ENCODE measurements at regions not wholly inside any gene's neighbourhood (a gene's known extent, or its start where the extent isn't known, plus 50 kb on each side); places are given as distances from the start of the nearest gene placed in this dataset.

DNA sequence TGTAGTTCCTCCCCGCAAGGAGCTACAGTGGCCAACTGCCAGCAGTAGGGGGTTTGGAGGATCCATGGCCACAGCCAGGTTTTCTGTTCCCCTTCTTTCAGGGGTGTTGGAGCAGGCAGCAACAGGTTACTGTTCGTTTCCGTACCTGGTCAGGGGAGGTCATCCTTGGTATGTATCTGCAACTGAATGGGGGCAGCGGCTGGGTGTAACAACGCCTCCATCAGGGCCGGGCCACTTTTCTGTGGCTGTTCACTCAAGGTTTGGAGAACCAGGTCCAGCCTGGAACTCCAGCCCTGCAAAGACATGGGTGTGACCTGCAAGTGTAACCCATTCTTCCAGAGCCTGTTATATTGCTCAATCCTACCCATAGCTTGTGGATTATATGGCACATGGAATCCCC, 732.3 kb upstream of the MIR17HG start:
- Mint-ChIP-seq H3K36me3 (ENCODE audit: low read depth) (no peaks in the 10 kb centered on the region), H3K4me1 (no peaks in the 10 kb centered on the region), H3K27me3 (no peaks in the 10 kb centered on the region), H3K9me3 (peaks cover 22% of the 10 kb centered on the region), H3K27ac (no peak overlapping the region), H3K4me3 (no peak overlapping the region)
- ChIA-PET POLR2A (no interaction called here), CTCF (no interaction called here)
- no peak for DNase-seq

DNA sequence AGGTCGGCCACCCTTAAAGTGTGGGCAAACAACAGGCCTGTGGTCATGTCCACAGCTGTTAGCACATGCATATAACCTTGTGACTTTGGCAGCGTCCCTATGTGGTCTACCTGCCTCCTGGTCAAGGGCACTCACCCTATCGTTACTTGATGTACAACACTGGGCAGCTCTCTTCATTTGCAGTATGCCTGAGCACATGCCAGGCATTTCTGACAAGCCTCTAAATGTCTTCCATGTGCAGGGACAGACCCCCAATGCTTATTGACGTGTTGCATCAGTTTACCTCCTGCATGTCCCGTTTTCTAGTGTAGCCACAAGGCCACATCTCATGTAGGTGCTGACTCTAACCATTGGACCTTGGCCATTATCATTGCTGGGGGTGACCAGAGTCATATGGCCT, 731.7 kb upstream of the MIR17HG start:
- ChIA-PET CTCF (no interaction called here), POLR2A (no interaction called here)
- Mint-ChIP-seq H3K4me3 (no peak overlapping the region), H3K27me3 (no peaks in the 10 kb centered on the region), H3K27ac (no peak overlapping the region), H3K9me3 (peaks cover 22% of the 10 kb centered on the region), H3K36me3 (ENCODE audit: low read depth) (no peaks in the 10 kb centered on the region), H3K4me1 (no peaks in the 10 kb centered on the region)
- DNase-seq: no peak

DNA sequence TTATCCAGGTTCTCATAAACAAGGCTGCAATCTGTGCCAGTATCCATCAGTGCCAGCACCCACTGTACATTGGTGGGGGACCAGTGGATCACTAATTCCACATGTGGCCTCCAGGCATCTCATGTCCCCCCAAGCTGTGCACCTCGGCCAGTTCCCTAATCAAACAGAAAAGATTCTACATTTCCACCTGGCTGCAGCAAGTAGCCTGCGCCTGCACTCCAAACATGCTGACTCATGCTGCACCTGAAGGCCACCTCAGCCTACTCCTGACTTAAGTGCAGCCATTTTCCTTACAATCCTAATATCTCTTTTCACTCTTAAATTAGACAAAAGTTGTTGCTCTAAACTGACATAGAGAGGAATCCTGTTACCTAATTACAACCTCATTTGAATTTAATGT, 729.4 kb upstream of the MIR17HG start:
- ChIA-PET CTCF (no interaction called here), POLR2A (no interaction called here)
- DNase-seq: no peak
- Mint-ChIP-seq H3K9me3 (peaks cover 19% of the 10 kb centered on the region), H3K4me1 (no peaks in the 10 kb centered on the region), H3K27me3 (no peaks in the 10 kb centered on the region), H3K4me3 (no peak overlapping the region), H3K27ac (no peak overlapping the region), H3K36me3 (ENCODE audit: low read depth) (no peaks in the 10 kb centered on the region)

DNA sequence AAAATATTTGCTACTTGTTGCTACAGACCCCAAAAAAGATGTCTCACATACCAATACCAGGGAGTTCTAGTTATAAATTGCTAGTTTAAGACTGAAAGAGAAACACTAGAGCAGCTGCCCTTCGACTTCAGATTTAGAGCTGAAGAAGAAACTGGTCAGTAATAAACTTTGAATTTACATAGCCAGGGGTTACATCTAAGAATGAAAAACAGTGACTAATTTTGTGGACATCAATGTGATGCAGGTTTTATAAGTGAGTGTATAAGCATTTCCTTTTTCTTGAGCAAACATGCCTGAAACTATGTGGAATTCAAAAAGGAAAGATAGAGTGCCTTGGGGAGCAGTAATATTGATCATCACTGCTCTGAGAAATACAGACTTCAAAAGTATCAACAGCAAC, 724.9 kb upstream of the MIR17HG start:
- no peak overlapping the region for H3K27ac Mint-ChIP-seq
- no peaks in the 10 kb centered on the region for H3K4me1 Mint-ChIP-seq
- no peaks in the 10 kb centered on the region for H3K27me3 Mint-ChIP-seq
- no peaks in the 10 kb centered on the region for H3K36me3 Mint-ChIP-seq (ENCODE audit: low read depth)
- H3K4me3 Mint-ChIP-seq: no peak overlapping the region
- ChIA-PET CTCF (no interaction called here), POLR2A (no interaction called here)
- peaks cover 9% of the 10 kb centered on the region for H3K9me3 Mint-ChIP-seq
- no peak for DNase-seq

DNA sequence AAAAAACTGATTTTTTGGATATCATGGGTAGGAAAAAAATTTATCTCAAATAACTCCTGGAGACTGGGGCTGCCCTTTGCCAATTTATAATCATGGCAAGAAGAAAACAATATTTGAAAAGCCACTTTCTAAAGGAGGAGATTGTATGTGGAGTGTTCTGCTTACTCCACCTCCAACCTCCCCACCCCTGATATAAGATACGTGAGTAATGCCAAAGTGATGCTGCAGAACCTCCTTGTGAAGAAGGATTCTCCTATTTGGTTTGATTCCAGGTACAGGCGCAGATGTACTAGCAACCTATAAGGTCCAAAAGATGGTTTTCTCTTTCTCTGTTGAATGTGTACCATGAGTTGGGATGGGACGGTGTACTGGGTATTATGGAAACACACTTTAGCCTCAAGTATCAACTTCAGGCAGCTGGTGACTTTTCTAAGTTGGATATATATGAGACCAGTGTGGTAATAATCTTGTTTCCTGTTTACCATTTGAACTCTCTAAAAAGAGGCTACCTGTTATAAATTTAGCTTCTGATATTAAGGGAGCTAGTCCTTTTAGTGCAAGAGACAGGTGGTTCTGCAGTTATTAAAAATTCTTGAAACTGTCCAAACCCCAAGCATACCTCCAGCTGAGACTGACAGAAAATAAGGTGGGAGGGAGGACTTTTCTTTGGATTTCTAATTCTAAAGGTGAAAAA, 724.0 kb upstream of the MIR17HG start:
- Mint-ChIP-seq H3K36me3 (ENCODE audit: low read depth) (no peaks in the 10 kb centered on the region), H3K27ac (no peak overlapping the region), H3K9me3 (peaks cover 1% of the 10 kb centered on the region), H3K27me3 (no peaks in the 10 kb centered on the region), H3K4me1 (no peaks in the 10 kb centered on the region), H3K4me3 (no peak overlapping the region)
- CTCF ChIA-PET: no interaction called here
- no peak for DNase-seq
- POLR2A ChIA-PET: no interaction called here

DNA sequence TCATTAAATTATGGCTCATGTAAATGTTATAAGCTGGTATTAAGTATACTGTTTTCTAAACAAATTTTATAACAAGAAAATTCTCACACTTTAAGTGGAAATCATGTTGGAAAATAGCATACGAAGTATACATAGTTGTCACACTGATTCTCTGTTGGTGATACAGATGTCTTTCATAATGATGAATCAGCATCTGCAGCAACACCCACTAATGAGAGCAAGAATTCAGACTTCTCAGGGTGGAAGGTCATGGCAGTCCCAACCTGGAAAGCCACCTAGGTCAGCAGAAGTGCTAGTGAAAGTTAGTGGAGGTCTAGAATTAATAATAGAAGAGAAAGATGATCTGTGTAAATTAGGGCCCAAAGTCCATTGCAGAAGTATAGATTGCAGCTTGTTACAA, 719.7 kb upstream of the MIR17HG start:
- no peak for DNase-seq
- no peaks in the 10 kb centered on the region for H3K9me3 Mint-ChIP-seq
- no peak overlapping the region for H3K4me3 Mint-ChIP-seq
- ChIA-PET POLR2A (no interaction called here), CTCF (no interaction called here)
- H3K36me3 Mint-ChIP-seq (ENCODE audit: low read depth): no peaks in the 10 kb centered on the region
- H3K27ac Mint-ChIP-seq: no peak overlapping the region
- H3K4me1 Mint-ChIP-seq: no peaks in the 10 kb centered on the region
- H3K27me3 Mint-ChIP-seq: no peaks in the 10 kb centered on the region

DNA sequence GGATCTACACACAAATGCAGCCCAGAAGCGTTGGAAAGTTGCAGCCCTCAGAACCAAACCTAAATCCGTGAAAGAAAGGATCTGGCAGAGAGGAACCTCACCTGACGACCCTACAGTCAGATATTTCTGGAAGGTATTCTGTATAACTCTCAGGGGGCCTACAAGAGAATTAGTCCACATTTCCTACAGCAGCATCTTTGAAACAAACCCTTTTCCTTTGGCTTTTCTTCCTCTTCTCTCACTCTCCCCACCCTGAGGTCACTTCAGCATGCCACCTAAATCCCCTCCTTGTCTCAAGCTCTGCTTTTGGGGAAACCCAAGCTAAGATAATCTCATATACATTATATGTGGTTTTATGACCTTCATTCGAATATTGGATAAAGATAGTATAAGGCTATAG, 719.0 kb upstream of the MIR17HG start:
- DNase-seq: no peak
- Mint-ChIP-seq H3K27me3 (no peaks in the 10 kb centered on the region), H3K27ac (no peak overlapping the region), H3K36me3 (ENCODE audit: low read depth) (no peaks in the 10 kb centered on the region), H3K4me3 (no peak overlapping the region), H3K4me1 (no peaks in the 10 kb centered on the region), H3K9me3 (no peaks in the 10 kb centered on the region)
- ChIA-PET POLR2A (no interaction called here), CTCF (no interaction called here)

DNA sequence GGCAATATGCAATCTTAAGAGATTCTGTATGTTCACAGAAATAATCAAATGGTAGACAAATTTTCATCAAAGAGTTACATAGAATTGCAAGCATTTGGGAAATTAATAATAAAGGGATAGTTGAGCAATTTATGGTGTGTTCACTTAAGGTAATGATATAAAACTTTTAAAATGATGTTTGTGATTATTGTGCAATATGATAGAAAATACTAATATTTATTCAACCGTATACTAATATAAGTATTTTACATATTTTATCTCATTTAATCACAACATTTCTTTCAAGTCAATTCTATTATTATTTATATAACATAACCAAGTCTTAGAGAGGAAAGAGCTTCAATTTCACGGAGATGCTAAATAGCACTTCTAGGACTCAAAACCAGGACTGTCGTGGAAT, 716.8 kb upstream of the MIR17HG start:
- Mint-ChIP-seq H3K36me3 (ENCODE audit: low read depth) (no peaks in the 10 kb centered on the region), H3K4me1 (no peaks in the 10 kb centered on the region), H3K27me3 (no peaks in the 10 kb centered on the region), H3K27ac (no peak overlapping the region), H3K4me3 (no peak overlapping the region), H3K9me3 (no peaks in the 10 kb centered on the region)
- no peak for DNase-seq
- POLR2A ChIA-PET: no interaction called here
- CTCF ChIA-PET: no interaction called here

DNA sequence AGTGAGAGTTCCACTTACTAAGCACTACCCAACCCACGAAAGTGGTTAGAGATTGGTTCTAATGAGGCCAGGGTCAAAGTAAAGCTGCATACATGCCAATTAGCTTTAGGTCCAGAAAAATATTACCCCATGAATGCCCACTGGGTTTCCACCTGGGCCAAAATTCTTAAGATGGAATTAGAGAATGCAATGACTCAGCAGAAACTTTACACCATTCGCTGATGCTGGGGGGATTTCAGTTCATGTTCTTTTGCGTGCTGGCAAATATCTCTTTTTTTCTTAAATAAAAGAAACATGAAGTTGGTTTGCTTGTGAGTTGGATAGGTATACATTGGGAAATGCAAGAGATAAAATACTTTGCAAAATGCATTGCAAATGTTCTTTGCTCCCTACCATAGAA, 715.3 kb upstream of the MIR17HG start:
- H3K27me3 Mint-ChIP-seq: no peaks in the 10 kb centered on the region
- ChIA-PET CTCF (no interaction called here), POLR2A (no interaction called here)
- no peak for DNase-seq
- H3K4me3 Mint-ChIP-seq: no peak overlapping the region
- no peaks in the 10 kb centered on the region for H3K36me3 Mint-ChIP-seq (ENCODE audit: low read depth)
- peaks cover 2% of the 10 kb centered on the region for H3K9me3 Mint-ChIP-seq
- no peaks in the 10 kb centered on the region for H3K4me1 Mint-ChIP-seq
- no peak overlapping the region for H3K27ac Mint-ChIP-seq

DNA sequence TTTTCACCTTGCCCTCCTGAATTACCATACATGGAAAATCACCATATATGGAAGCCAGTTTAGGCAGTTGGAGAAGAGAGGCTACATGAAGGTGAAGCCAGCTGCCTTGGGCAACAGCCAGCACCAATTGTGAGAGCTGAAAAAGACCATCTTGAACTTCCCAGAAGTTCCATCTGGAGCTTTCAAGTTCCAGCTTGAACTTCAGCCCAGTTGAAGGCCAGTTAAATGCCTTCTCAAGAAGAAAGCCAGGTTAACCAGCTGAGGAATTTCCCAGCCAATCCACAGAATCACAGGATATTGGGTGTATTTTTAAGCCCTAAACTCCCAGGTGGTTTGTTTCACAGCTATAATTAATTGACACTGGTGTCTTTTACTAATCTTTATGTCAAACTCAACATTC, 713.6 kb upstream of the MIR17HG start:
- DNase-seq: no peak
- H3K27me3 Mint-ChIP-seq: no peaks in the 10 kb centered on the region
- no peaks in the 10 kb centered on the region for H3K4me1 Mint-ChIP-seq
- H3K27ac Mint-ChIP-seq: no peak overlapping the region
- no peaks in the 10 kb centered on the region for H3K36me3 Mint-ChIP-seq (ENCODE audit: low read depth)
- ChIA-PET CTCF (no interaction called here), POLR2A (no interaction called here)
- peaks cover 5% of the 10 kb centered on the region for H3K9me3 Mint-ChIP-seq
- H3K4me3 Mint-ChIP-seq: no peak overlapping the region

DNA sequence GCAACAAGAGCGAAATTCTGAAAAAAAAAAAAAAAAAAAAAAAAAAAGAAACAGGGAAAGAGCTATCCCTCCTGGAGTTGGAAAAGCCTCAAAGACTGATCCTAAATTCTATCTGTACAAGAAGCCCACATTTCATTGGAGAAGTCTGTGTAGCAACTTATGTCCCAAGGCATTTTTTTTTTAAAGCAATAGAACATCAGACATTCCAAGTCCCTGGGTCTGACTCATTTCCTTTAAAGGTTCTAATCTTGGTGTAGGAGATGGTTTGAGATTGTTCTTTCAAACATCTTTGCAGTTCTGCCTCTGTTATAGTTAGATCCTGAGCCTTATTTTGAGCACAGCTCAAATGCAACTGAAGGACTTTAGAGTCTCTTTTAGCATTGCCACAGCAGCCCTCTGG, 706.5 kb upstream of the MIR17HG start:
- Mint-ChIP-seq H3K27ac (no peak overlapping the region), H3K27me3 (no peaks in the 10 kb centered on the region), H3K9me3 (peaks cover 17% of the 10 kb centered on the region), H3K4me3 (no peak overlapping the region), H3K4me1 (no peaks in the 10 kb centered on the region), H3K36me3 (ENCODE audit: low read depth) (no peaks in the 10 kb centered on the region)
- ChIA-PET POLR2A (no interaction called here), CTCF (no interaction called here)
- no peak for DNase-seq

DNA sequence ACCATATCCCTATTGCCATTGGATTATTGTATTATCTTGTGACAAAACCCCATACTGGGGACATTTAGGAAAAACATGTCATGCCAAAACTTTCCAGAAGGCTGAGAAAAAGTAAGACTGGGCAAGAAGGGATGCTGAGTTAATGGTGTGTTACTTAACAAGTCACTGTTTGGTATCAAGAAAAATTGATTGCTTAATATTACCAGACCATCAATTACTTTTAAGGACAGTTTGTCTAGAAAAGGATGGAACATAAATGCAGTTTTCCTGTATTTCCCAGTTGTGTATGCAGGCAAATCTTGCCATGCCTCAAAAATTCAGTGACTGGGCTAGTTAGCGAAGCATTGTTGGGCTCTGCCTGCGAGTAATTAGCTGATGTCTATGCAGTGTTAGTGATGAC, 705.6 kb upstream of the MIR17HG start:
- POLR2A ChIA-PET: no interaction called here
- no peaks in the 10 kb centered on the region for H3K4me1 Mint-ChIP-seq
- peaks cover 15% of the 10 kb centered on the region for H3K9me3 Mint-ChIP-seq
- CTCF ChIA-PET: no interaction called here
- DNase-seq: no peak
- no peak overlapping the region for H3K4me3 Mint-ChIP-seq
- no peak overlapping the region for H3K27ac Mint-ChIP-seq
- H3K27me3 Mint-ChIP-seq: no peaks in the 10 kb centered on the region
- H3K36me3 Mint-ChIP-seq (ENCODE audit: low read depth): no peaks in the 10 kb centered on the region

DNA sequence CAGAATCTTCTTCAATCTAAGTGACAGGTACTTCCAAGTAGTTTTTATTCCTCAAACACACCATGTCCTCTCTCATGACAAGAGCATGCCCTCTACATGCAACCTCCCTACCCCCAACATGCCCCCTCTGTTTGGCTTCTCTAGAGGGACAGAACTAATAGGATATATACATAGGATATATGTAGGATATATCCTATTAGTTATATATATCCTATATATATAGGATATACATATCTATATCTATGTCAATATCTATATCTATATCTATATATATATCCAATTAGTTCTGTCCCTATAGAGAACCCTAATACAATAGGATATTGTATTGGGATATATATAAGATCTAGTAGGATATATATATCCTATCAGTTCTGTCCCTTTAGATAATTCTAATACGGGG, 701.9 kb upstream of the MIR17HG start:
- peaks cover 12% of the 10 kb centered on the region for H3K9me3 Mint-ChIP-seq
- CTCF ChIA-PET: no interaction called here

DNA sequence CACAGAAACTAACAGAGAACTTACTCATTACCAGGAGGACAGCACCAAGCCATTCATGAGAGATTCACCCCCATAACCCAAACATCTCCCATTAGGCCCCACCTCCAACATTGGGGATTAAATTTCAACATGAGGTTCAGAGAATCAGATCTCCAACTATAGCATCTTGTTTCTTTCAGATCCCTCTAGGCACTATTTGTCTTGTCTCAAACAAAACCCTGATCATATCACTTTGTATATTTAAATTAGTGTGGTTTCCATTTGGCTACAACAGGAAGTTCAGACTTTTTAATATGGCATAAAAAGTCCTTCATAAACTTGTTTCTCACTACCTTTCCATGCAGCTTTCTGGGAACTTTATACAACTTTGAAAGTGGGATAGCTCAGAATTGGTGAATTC, 699.0 kb upstream of the MIR17HG start:
- CTCF ChIA-PET: no interaction called here
- DNase-seq: no peak
- H3K27ac Mint-ChIP-seq: no peak overlapping the region
- no peaks in the 10 kb centered on the region for H3K27me3 Mint-ChIP-seq
- H3K4me3 Mint-ChIP-seq: no peak overlapping the region
- POLR2A ChIA-PET: no interaction called here
- H3K9me3 Mint-ChIP-seq: peaks cover 23% of the 10 kb centered on the region
- H3K4me1 Mint-ChIP-seq: no peaks in the 10 kb centered on the region
- H3K36me3 Mint-ChIP-seq (ENCODE audit: low read depth): no peaks in the 10 kb centered on the region

More for the DNA sequence above, 701.9 kb upstream of the MIR17HG start:
- H3K27me3 Mint-ChIP-seq: no peaks in the 10 kb centered on the region
- H3K4me1 Mint-ChIP-seq: no peaks in the 10 kb centered on the region
- DNase-seq: no peak
- no peak overlapping the region for H3K27ac Mint-ChIP-seq
- POLR2A ChIA-PET: no interaction called here
- H3K36me3 Mint-ChIP-seq (ENCODE audit: low read depth): no peaks in the 10 kb centered on the region
- no peak overlapping the region for H3K4me3 Mint-ChIP-seq

DNA sequence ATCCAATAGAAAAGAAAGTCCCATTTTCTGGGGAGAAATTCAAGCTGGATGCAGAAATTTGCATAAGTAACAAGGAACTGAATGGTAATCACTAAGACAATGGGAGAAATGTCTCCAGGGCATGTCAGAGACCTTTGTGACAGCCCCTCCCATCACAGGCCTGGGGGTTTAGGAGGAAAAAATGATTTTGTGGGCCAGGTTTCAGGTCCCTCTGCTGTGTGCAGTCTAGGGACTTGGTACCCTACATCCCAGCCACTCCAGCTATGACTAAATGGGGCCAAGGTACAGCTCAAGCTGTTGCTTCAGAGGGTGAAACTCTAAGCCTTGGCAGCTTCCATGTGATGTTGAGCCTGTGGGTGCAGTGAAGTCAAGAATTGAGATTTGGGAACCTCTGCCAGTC, 695.5 kb upstream of the MIR17HG start:
- no peak for DNase-seq
- H3K4me3 Mint-ChIP-seq: no peak overlapping the region
- no peak overlapping the region for H3K27ac Mint-ChIP-seq
- H3K36me3 Mint-ChIP-seq (ENCODE audit: low read depth): no peaks in the 10 kb centered on the region
- ChIA-PET POLR2A (no interaction called here), CTCF (no interaction called here)
- H3K4me1 Mint-ChIP-seq: no peaks in the 10 kb centered on the region
- H3K27me3 Mint-ChIP-seq: no peaks in the 10 kb centered on the region
- peaks cover 18% of the 10 kb centered on the region for H3K9me3 Mint-ChIP-seq

Data from activated CD4-positive, alpha-beta memory T cell treated with anti-CD3 and anti-CD28 coated beads, Interleukin-2, amount 10 ng/mL, durations not matched to agents 7 days and 5 days (primary cell).